ENCODE measurements at regions not wholly inside any gene's neighbourhood (a gene's known extent, or its start where the extent isn't known, plus 50 kb on each side); places are given as distances from the start of the nearest gene placed in this dataset.

DNA sequence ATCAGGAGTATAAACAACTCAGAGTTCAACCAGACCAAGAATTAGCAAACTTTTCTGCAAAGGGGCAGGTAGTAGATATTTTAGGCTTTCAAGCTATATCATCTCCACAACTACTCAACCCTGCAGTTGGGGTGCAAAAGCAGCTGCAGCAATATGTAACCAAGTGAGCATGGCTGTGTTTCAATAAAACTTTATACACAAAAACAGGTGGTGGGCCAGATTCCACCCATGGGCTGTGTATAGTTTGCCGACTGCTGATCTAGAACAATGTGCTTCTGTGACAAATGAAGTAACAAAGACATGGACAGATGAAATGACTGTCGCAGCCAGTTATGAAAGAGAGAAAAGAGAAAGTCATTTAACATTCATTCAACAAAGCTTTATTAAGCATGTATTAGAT, 77.1 kb upstream of the DRD2 start:
- TF ChIP-seq, protein P1, sequence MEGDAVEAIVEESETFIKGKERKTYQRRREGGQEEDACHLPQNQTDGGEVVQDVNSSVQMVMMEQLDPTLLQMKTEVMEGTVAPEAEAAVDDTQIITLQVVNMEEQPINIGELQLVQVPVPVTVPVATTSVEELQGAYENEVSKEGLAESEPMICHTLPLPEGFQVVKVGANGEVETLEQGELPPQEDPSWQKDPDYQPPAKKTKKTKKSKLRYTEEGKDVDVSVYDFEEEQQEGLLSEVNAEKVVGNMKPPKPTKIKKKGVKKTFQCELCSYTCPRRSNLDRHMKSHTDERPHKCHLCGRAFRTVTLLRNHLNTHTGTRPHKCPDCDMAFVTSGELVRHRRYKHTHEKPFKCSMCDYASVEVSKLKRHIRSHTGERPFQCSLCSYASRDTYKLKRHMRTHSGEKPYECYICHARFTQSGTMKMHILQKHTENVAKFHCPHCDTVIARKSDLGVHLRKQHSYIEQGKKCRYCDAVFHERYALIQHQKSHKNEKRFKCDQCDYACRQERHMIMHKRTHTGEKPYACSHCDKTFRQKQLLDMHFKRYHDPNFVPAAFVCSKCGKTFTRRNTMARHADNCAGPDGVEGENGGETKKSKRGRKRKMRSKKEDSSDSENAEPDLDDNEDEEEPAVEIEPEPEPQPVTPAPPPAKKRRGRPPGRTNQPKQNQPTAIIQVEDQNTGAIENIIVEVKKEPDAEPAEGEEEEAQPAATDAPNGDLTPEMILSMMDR (IDR thresholded peaks at IDR 0.05), result no peak
- no peak for TF ChIP-seq POLR2A (IDR thresholded peaks at IDR 0.05)
- no peak for TF ChIP-seq EP300 (IDR thresholded peaks at IDR 0.05)

Data from gastroesophageal sphincter (tissue), 3 donors.